SKM-1 treated with dmso at 0.1 percent for 144 hours (cell line): ENCODE measurements at regions not wholly inside any gene's neighbourhood (a gene's known extent, or its start where the extent isn't known, plus 50 kb on each side); places are given as distances from the start of the nearest gene placed in this dataset.
"Not testable (repeated sequence)": the region's sequence is repeated elsewhere in the genome, so short reads cannot be mapped to it uniquely, and the experiment has no call there.

Experiments
- DNase-seq: peaks from one replicate; lab custom pipeline; 2025; ENCODE audit not compliant: unreplicated experiment; lab: John Stamatoyannopoulos, UW

GRCh38 chr19:31444931-31445330 lies 95.7 kb upstream of the TSHZ3 start:
- no peak for DNase-seq

DNA sequence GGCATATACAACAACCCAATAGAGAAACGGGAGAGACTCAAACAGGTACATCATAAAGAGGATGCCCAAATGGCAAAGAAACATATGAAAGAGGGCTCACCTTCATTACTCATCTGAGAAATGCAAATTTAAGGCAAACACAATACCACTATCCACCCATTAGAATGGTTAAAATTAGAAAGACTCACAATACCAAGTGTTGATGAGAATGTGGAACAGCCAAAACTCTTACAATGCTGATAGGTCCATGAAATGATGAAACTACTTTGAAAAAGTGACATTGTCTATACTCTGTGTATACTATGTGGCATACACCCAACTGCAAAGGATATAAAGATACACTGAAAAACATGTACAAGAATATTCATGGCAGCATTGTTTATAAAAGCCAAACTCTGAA lies 96.2 kb upstream of the TSHZ3 start:
- no peak for DNase-seq

- no peak for DNase-seq
Measured at GRCh38 chr19:31448221-31448657, 99.0 kb upstream of the TSHZ3 start.

DNA sequence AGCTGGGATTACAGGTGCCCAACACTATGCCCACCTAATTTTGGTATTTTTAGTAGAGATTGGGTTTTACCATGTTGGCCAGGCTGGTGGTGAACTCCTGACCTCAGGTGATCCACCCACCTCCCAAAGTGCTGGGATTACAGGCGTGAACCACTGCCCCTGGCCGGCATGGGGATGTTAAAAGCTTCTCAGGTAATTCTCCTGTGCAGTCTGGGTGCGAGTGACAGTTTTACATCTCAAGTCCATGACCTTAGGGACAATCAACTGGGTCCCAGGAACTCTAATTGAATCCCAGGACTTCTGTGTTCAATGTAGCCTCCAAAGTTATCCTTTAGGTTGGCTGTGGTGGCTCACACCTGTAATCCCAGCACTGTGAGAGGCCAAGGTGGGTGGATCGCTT lies 100.1 kb upstream of the TSHZ3 start:
- DNase-seq: no peak

- DNase-seq: no peak
Measured at GRCh38 chr19:31450696-31451095, 101.5 kb upstream of the TSHZ3 start.

DNA sequence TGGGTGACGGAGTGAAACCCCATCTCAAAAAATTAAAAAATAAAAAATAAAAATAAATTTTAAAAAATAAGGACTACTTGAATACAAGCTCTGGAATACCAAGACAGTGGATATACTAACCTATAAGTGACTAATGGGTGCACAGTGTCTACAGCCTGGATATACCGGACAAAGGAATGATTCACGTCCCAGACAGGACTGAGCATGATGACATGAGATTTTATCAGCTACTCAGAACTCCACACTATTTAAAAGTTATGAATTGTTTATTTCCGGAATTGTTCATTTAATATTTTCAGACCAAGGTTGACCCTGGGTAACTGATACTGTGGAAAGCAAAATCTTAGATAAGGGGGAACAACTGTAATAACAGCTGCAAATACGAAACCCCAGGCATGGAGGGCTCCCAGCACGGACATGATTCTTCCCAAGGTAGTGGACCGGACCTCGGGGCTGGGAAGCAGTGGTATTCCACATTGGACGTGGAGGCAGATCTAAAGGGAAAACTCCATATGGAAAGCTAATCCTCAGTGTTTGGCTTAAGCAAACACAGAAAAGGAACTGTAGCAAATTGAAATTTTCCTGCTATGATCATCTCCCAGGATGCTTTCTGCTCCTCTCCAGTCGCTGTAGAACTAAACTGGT lies 102.6 kb upstream of the TSHZ3 start:
- no peak for DNase-seq

- DNase-seq: no peak
Measured at GRCh38 chr19:31459430-31459829, 110.2 kb upstream of the TSHZ3 start.

- no peak for DNase-seq
Measured at GRCh38 chr19:31461814-31462539, 112.7 kb upstream of the TSHZ3 start.

GRCh38 chr19:31470229-31470939 lies 121.1 kb upstream of the TSHZ3 start:
- DNase-seq: no peak

- DNase-seq: no peak
Measured at GRCh38 chr19:31470952-31471351, 121.7 kb upstream of the TSHZ3 start.

DNA sequence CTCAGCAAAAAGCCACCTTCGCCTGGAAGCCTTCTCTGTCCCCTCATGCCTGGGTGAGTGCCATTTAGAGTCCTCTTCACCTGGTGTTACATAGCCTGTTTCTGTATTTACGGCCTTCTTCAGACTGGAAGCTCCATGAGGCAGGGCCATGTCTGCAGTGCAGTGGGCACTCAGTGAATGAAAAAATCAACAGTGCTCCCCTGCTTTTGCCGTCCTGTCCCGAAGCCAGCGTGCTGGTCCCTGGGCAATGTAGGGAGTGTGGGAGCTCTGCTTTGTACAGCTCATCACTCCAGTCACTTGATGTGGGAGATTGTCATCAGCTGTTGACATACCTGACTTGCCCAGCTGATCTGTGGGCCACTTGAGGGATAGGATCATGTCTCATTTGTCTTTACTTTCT lies 129.0 kb upstream of the TSHZ3 start:
- no peak for DNase-seq

- DNase-seq: no peak
Measured at GRCh38 chr19:31483226-31483857, 134.1 kb upstream of the TSHZ3 start.

DNA sequence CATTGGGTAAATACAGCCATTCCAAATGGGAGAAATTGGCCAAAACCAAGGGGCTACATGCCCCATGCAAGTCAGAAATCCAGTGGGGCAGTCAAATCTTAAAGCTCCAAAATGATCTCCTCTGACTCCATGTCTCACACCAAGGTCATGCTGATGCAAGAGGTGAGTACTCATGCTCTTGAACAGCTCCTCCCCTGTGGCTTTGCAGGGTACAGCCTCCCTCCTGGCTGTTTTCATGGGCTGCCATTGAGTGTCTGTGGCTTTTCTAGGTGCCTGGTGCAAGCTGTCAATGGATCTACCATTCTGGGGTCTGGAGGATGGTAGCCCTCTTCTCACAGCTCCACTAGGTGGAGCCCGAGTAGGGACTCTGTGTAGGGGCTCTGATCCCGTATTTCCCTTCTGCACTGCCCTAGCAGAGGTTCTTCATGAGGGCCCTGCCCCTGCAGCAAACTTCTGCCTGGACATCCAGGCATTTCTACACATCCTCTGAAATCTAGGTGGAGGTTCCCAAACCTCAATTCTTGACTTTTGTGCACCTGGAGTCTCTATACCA lies 135.7 kb upstream of the TSHZ3 start:
- DNase-seq: not testable (repeated sequence)

- DNase-seq: no peak
Measured at GRCh38 chr19:31485472-31485871, 136.2 kb upstream of the TSHZ3 start.

DNA sequence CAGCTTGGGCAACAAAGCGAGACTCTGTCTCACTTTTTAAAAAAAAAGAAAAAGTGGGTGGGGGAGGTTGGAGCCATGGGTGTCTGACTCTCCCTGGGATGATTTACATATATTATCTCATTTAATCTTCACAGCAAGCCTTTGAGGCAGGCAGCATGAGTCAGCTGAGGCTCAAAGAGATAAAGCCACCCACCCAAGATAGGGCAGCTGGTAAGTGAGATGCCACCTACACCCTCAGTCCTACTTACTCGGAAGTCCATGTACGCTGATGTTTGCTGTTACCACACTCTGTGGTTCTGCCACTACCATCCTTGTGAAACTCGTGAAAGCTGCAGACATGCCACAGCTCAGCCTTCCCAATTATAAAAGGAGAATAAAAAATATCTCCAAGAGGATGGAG lies 142.0 kb upstream of the TSHZ3 start:
- no peak for DNase-seq

DNA sequence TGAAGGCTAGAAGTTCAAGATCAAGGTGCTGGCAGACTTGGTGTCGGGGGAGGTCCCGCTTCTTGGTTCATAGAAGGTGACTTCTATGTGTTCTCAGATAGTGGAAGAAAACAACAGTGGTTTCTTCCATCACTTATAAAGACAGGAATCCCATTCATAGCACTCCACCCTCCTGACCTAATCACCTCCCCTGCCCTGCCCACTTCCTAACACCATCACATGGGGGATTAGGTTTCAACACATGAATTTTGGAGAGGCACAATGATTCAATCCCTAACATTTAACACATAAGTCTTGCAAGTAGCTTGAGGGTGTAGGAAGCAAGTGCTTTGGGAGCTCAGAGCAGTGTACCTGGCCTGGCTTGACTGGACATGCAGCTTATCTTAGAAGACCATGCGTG lies 142.8 kb upstream of the TSHZ3 start:
- no peak for DNase-seq

DNA sequence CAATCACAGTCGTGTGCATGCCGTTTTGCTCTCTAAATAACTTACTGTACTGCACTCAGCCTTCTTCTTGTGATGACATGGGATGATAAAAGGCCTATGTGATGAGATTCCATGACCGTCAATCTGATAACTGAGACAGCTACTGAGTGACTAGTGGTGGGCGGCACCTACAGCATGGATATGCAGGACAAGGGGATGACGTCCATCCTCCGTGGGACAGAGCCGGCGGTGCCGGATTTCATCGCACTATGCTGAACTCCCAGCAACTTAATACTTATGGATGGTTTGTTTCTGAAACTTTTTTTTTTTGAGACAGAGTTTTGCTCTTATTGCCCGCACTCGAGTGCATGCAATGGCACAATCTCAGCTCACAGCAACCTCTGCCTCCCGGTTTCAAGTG lies 146.8 kb upstream of the TSHZ3 start:
- DNase-seq: no peak

GRCh38 chr19:31497709-31498108 lies 148.5 kb upstream of the TSHZ3 start:
- no peak for DNase-seq

GRCh38 chr19:31498781-31499180 lies 149.5 kb upstream of the TSHZ3 start:
- DNase-seq: no peak

DNA sequence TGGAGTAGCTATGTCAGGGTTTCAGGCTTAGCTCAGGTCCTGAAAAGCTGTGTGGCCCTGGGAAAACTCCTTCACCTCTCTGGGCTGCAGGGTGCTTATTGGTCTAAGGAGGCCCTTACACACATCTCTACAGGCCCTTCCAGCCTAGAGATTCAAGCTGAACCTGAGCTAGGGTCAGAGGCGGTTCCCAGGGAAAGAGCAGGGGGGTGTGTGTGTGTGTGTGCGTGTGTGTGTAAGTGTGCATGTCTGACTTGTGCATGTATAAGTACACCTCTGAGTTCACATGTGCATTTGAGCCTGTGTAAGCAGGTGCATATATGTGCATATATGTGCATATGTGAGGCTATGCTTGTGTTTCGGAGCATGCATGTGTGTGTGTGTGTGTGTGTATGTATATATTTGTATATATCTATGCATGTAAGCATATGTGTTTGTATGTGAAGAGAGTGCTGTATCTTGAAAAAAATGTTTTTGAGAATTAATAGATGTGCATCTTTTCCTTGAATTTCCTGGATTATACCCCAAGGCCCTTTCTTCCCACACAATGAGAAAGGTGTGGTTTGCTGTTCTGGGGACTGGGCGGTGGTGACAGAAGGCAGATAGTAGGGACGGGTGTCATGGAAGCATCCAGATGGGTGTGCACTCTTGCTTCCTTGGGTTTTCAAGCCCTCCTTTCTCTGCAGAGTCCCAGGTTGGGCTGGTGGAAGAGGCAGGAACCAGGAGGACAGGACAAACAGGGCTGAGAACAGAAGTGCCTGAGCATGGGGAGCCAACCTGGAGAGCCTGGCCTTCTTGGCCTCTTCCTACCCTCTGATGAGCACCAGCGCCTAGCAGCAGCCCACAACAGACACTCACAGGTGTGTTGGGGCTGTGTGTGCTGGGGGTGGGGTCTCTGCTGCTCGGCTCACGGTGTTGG lies 150.3 kb upstream of the TSHZ3 start:
- DNase-seq: no peak
